HAP-1 (cell line): ENCODE measurements at regions not wholly inside any gene's neighbourhood (a gene's known extent, or its start where the extent isn't known, plus 50 kb on each side); places are given as distances from the start of the nearest gene placed in this dataset.

Source experiments
- DNase-seq, 2 experiments: peaks; one replicate each; pipeline ENCODE4 v3.0.0-alpha.2; 2016 to 2020; ENCODE audit warnings: low spot score in 2 of 2
- H3K27me3 ChIP-seq: fragments of 250-450 bp; sonication (Bioruptor Pico); 2 replicates; pipeline ENCODE4 v1.5.1; 2020; ENCODE audit warnings: low read depth, mild to moderate bottlenecking, moderate library complexity
- H3K36me3 ChIP-seq: fragments of 250-450 bp; sonication (Bioruptor Pico); replicated peaks from 2 replicates; pipeline ENCODE4 v1.5.1; 2020; ENCODE audit warnings: mild to moderate bottlenecking
- H3K4me1 ChIP-seq: fragments of 250-450 bp; sonication (Bioruptor Pico); 2 replicates; pipeline ENCODE4 v1.5.1; 2020; ENCODE audit warnings: mild to moderate bottlenecking
- H3K4me3 ChIP-seq: fragments of 250-450 bp; sonication (Bioruptor Pico); 2 replicates; pipeline ENCODE4 v1.5.1; 2020; ENCODE audit warnings: mild to moderate bottlenecking, moderate library complexity
- H3K9me3 ChIP-seq: fragments of 250-450 bp; sonication (Bioruptor Pico); 2 replicates; pipeline ENCODE4 v1.5.1; 2020; ENCODE audit warnings: mild to moderate bottlenecking, moderate library complexity
- in situ Hi-C: fragments of 300-500 bp; cut with MboI; formaldehyde crosslinking; loops from 3 replicates; pipeline ENCODE4 v1.14.3; 2020; ENCODE audit warnings: low sequenced_read_pairs, inconsistent platforms, mixed read lengths

DNA sequence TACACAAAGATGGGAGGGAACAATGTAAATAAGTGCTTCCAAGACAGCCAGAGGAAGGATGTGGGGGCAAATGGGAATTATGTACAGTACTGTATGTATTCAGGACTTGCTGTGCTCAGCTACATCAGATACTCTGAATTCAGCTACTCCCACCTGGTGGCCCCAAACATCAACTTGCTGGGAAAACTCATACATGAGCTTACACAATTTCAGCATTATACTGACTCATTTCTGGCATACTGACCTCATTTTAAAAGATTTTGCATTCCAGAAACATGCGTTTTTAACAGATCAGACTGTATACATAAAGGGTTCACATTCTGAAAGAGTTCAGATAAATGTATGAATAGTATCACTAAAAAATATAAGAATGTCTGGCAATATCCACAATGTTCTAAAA lies 59.7 kb downstream of the GPX5 start:
- in situ Hi-C loops = no loop called here
- no peak for DNase-seq
- Histone ChIP-seq H3K36me3 (no peaks in the 10 kb centered on the region), H3K9me3 (no peaks in the 10 kb centered on the region), H3K4me1 (peaks cover 6% of the 10 kb centered on the region; the same call in 1 of the 2 replicates), H3K27me3 (0 out of 2 replicates have a peak, but pooled peaks cover 3% of the 10 kb centered on the region), H3K4me3 (no peak overlapping the region)

DNA sequence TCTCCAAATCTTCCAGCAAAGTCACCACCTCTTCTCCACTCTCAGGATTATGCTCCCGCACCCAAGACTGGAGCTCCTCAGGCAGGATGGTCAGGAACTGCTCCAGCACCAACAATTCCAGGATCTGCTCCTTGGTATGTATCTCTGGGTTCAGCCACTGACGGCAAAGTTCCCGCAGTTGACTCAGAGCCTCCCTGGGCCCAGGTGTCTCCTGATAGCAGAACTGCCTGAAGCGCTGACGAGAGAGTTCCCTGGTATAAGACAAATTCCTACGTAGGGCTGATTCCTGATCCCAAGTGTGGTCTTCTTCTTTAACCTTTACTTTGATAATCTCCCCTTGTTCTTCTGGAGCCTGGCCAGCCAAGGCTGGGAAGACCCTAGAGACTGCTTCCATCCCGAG lies 60.6 kb downstream of the GPX5 start:
- in situ Hi-C loops = no loop called here

DNA sequence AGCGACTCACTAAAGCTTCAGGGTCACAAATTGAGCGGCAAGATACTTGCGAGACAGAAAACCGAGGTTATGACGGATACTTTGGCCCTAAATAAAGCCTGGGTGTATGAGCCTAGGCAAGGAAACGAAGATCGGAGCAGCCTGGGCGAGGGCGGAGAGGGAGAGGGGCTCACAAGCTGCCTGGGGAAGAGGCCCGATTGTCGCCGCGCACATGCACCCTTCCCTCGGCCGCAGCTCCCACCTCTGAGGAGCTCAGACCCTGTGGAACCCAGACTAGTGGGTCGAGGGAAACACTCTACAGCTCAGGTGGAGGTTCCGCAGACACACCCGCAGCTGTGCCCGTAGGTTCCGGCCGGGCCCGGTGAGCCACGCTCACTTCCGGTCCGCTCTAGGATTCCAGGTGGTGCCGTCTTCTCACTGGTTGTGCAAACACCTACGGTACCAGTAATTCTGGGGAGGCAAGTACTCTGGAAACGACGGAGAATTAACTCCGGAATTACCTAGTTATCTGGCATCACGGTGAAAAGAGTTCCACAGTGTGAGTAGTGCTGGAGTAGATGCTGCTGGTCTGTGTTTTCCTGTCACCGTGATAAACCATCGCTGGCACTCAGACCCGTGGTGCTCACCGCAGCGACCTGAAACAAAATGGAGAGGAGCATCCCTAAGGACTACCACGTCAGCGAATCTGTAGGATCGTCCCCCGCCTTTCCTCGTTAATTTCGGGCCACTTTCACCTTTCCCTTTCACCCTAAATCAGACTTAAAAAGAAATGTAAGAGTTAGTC lies 61.5 kb downstream of the GPX5 start:
- H3K9me3 ChIP-seq = no peaks in the 10 kb centered on the region
- no peak for DNase-seq
- no peaks in the 10 kb centered on the region for H3K36me3 ChIP-seq

More for the DNA sequence above, 60.6 kb downstream of the GPX5 start:
- no peaks in the 10 kb centered on the region for H3K9me3 ChIP-seq
- H3K4me1 ChIP-seq = peaks cover 6% of the 10 kb centered on the region; the same call in 1 of the 2 replicates
- H3K36me3 ChIP-seq = no peaks in the 10 kb centered on the region
- no peak for DNase-seq
- H3K27me3 ChIP-seq = 0 out of 2 replicates have a peak, but pooled peaks cover 3% of the 10 kb centered on the region
- no peak overlapping the region for H3K4me3 ChIP-seq

GRCh38 chr6:28587746-28588075 lies 62.0 kb downstream of the GPX5 start:
- Histone ChIP-seq H3K4me1 (peaks cover 6% of the 10 kb centered on the region; the same call in 1 of the 2 replicates), H3K27me3 (0 out of 2 replicates have a peak, but pooled peaks cover 3% of the 10 kb centered on the region), H3K36me3 (no peaks in the 10 kb centered on the region), H3K4me3 (no peak overlapping the region), H3K9me3 (no peaks in the 10 kb centered on the region)
- in situ Hi-C loops = no loop called here
- no peak for DNase-seq

More for the DNA sequence above, 61.5 kb downstream of the GPX5 start:
- in situ Hi-C loops = no loop called here
- Histone ChIP-seq H3K4me1 (peaks cover 6% of the 10 kb centered on the region; the same call in 1 of the 2 replicates), H3K27me3 (0 out of 2 replicates have a peak, but pooled peaks cover 3% of the 10 kb centered on the region), H3K4me3 (no peak overlapping the region)

- no peak for DNase-seq
- H3K4me3 ChIP-seq = peak overlapping the region; percentile 24
- H3K4me1 ChIP-seq = peaks cover 6% of the 10 kb centered on the region; the same call in 1 of the 2 replicates
- in situ Hi-C loops = no loop called here
- H3K27me3 ChIP-seq = 0 out of 2 replicates have a peak, but pooled peaks cover 3% of the 10 kb centered on the region
- no peaks in the 10 kb centered on the region for H3K36me3 ChIP-seq
- H3K9me3 ChIP-seq = no peaks in the 10 kb centered on the region
These were observed 63.0 kb downstream of the GPX5 start for GRCh38 chr6:28588666-28589065.

- in situ Hi-C loops = no loop called here
- H3K36me3 ChIP-seq = no peaks in the 10 kb centered on the region
- no peaks in the 10 kb centered on the region for H3K9me3 ChIP-seq
- peaks cover 6% of the 10 kb centered on the region; the same call in 1 of the 2 replicates for H3K4me1 ChIP-seq
- H3K4me3 ChIP-seq = peak overlapping the region; percentile 24
- peak; percentile 90 to 95 for DNase-seq
- H3K27me3 ChIP-seq = 0 out of 2 replicates have a peak, but pooled peaks cover 3% of the 10 kb centered on the region
These were observed 63.7 kb downstream of the GPX5 start for GRCh38 chr6:28589234-28589956.

- peaks cover 6% of the 10 kb centered on the region; the same call in 1 of the 2 replicates for H3K4me1 ChIP-seq
- H3K27me3 ChIP-seq = 0 out of 2 replicates have a peak, but pooled peaks cover 3% of the 10 kb centered on the region
- no peaks in the 10 kb centered on the region for H3K9me3 ChIP-seq
- in situ Hi-C loops = no loop called here
- H3K4me3 ChIP-seq = no peak overlapping the region; the same call in 1 of the 2 replicates
- DNase-seq = no peak
- no peaks in the 10 kb centered on the region for H3K36me3 ChIP-seq
These were observed 64.3 kb downstream of the GPX5 start for GRCh38 chr6:28589957-28590349.

GRCh38 chr6:28597217-28597835 lies 71.6 kb downstream of the GPX5 start:
- no peaks in the 10 kb centered on the region for H3K27me3 ChIP-seq
- DNase-seq = peak; percentile 77 to 86
- H3K4me3 ChIP-seq = peak overlapping the region; percentile 43
- no peaks in the 10 kb centered on the region for H3K36me3 ChIP-seq
- no peaks in the 10 kb centered on the region for H3K9me3 ChIP-seq
- in situ Hi-C loops = no loop called here
- 0 out of 2 replicates have a peak, but pooled peaks cover 6% of the 10 kb centered on the region for H3K4me1 ChIP-seq

DNA sequence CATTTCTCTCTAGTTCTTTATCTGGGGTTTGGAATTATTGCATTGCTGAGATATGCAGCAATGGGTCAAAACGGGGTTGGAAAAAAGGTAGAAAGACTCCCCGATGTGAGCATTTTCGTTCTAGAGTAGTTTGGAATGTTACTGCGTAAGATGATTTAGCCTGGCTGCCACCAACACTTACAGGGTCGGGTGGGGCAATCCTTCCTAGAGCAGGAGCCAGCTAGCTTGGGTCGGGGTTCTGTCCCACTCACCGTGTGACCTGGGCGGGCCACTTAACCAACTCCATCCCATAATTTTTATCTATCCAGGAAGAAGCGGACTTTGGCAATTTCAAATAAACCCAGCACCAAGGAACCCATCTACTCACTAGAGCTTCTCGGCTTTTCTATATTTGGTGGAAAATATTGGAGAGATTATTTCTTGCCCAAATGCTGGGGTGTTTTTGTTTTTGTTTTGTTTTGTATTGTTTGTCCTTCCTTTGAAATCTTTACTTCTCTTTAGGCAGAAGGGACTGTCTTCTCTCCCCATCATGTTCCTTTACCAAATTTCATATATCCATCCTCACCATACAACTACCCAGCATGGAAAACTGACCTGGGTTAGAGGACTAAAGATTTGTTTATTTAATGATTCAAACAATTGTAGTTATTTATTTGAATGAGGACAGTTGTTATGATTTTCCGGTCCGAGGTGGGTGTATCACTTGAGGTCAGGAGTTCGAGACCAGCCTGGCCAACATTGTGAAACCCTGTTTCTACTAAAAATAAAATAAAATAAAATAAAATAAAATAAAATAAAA lies 72.4 kb downstream of the GPX5 start:
- Histone ChIP-seq H3K27me3 (no peaks in the 10 kb centered on the region), H3K9me3 (no peaks in the 10 kb centered on the region), H3K4me3 (peak overlapping the region; percentile 43), H3K36me3 (no peaks in the 10 kb centered on the region), H3K4me1 (0 out of 2 replicates have a peak, but pooled peaks cover 6% of the 10 kb centered on the region)
- in situ Hi-C loops = no loop called here
- DNase-seq = peak; percentile 34 to 67

GRCh38 chr6:28598757-28599686 lies 73.3 kb downstream of the GPX5 start:
- in situ Hi-C loops = no loop called here
- Histone ChIP-seq H3K9me3 (no peaks in the 10 kb centered on the region), H3K27me3 (no peaks in the 10 kb centered on the region), H3K4me3 (no peak overlapping the region), H3K36me3 (no peaks in the 10 kb centered on the region), H3K4me1 (0 out of 2 replicates have a peak, but pooled peaks cover 6% of the 10 kb centered on the region)
- DNase-seq = no peak

- Histone ChIP-seq H3K9me3 (no peaks in the 10 kb centered on the region), H3K36me3 (no peaks in the 10 kb centered on the region), H3K4me3 (no peak overlapping the region), H3K27me3 (no peaks in the 10 kb centered on the region), H3K4me1 (0 out of 2 replicates have a peak, but pooled peaks cover 6% of the 10 kb centered on the region)
- DNase-seq = no peak
- in situ Hi-C loops = no loop called here
These were observed 74.6 kb downstream of the GPX5 start for GRCh38 chr6:28600245-28600644.

DNA sequence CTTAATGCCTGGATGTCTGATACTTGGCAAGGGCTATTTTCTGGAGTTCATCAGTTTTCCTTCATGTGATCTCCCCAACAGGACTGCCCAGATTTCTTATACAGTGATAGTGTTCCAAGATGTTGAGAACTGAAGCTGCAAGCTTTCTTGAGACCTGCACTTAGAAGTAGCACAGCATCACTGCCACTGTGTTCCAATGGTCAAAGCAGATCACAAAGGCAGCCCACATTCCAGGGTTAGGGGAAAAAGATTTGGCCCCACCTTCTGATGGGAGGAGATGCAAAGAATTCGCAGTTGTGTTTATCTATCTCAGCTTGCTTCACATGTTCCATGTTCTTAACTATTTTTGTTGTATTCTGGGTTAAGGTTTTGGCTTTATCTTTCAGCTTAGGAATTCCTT lies 78.2 kb downstream of the GPX5 start:
- Histone ChIP-seq H3K36me3 (no peaks in the 10 kb centered on the region), H3K9me3 (no peaks in the 10 kb centered on the region), H3K4me1 (peaks cover 26% of the 10 kb centered on the region), H3K27me3 (no peaks in the 10 kb centered on the region), H3K4me3 (no peak overlapping the region)
- in situ Hi-C loops = no loop called here
- no peak for DNase-seq
